ENCODE measurements at regions not wholly inside any gene's neighbourhood (a gene's known extent, or its start where the extent isn't known, plus 50 kb on each side); places are given as distances from the start of the nearest gene placed in this dataset.

GRCh38 chr14:81963846-81964245 lies 430.2 kb upstream of the SEL1L start:
- TF ChIP-seq CTCF (IDR thresholded peaks at IDR 0.05) (no peak), POLR2A (IDR thresholded peaks at IDR 0.05) (no peak)
